Gastroesophageal sphincter (tissue), 3 donors: ENCODE measurements at regions not wholly inside any gene's neighbourhood (a gene's known extent, or its start where the extent isn't known, plus 50 kb on each side); places are given as distances from the start of the nearest gene placed in this dataset.

Experiments used
- CTCF ChIP-seq, 4 experiments: fragments of 200-600 bp in 2 of 4; fragments of 450-650 bp in 2 of 4; sonication (generic) in 1 of 4; IDR thresholded peaks; one replicate each; pipeline ENCODE4 v1.5.1; 2017 to 2019; ENCODE audit warnings: antibody characterized with exemption in 4 of 4, mild to moderate bottlenecking in 2 of 4, moderate library complexity in 2 of 4
- EP300 ChIP-seq: sonication (generic); formaldehyde crosslinking; IDR thresholded peaks from one replicate; pipeline ENCODE4 v1.6.1; 2017; ENCODE audit warnings: antibody characterized with exemption, mild to moderate bottlenecking
- POLR2A ChIP-seq, 2 donors: fragments of 450-650 bp; IDR thresholded peaks; one replicate each; pipeline ENCODE4 v1.6.1; 2017; ENCODE audit warnings: antibody characterized with exemption in 2 of 2, mild to moderate bottlenecking in 2 of 2, moderate library complexity in 1 of 2
- POLR2AphosphoS5 ChIP-seq: sonication (generic); formaldehyde crosslinking; IDR thresholded peaks from one replicate; pipeline ENCODE4 v1.6.1; 2017; ENCODE audit warnings: antibody characterized with exemption

DNA sequence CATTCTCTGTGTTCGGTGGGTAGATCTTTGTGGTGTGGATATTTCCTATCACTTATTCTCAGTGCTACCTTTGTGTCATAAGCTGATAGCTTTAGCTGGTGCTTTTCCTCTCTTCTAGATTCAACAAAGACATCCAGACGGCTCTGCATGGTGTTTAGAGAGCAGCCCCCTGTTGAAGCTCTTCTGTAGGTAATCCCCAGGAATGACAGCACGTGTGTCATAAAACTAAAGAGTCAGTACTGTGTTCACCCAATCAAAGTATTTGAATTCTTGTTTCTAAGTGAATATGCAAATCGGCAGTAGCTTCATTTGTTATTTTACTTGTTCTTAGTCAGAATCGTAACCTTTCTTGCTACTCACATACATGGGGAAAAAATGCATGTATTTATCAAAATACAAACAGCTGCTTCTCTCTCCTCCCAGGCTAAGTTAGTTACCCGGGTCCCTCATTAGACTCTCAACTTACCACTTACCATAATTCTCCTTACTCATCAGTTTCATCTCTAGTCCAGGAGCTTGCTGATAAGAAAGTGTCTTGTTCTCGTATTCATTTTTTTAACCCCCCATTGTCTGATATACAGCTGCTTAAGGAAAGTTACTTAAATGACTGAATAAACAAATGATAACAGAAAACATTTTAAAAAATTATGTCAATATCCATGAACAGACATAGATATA, 1696.0 kb upstream of the WWC1 start:
- TF ChIP-seq CTCF (IDR thresholded peaks at IDR 0.05): no peak
- TF ChIP-seq POLR2AphosphoS5: no peak
- no peak for TF ChIP-seq POLR2A (IDR thresholded peaks at IDR 0.05)
- no peak for TF ChIP-seq EP300
